ENCODE measurements at regions not wholly inside any gene's neighbourhood (a gene's known extent, or its start where the extent isn't known, plus 50 kb on each side); places are given as distances from the start of the nearest gene placed in this dataset.

GRCh38 chr5:130541617-130542221 is 623.3 kb downstream of the HINT1 start:
- Histone ChIP-seq H3K4me1 (no peaks in the 10 kb centered on the region), H3K9me3 (no peaks in the 10 kb centered on the region), H3K27ac (peak overlapping the region; percentile 2 to 49), H3K27me3 (no peaks in the 10 kb centered on the region), H3K36me3 (no peaks in the 10 kb centered on the region), H3K4me3 (no peak overlapping the region)
- no peak for TF ChIP-seq CTCF (IDR thresholded peaks at IDR 0.05)
- no peak for DNase-seq (ENCODE audit: low spot score in 2 of 2)
- intact Hi-C loops (cut with DNase I) = loop anchor here (10.0 kb wide), 2 partner anchors 437 to 517 kb away; no protein-coding TSS in a partner anchor

- DNase-seq (ENCODE audit: low spot score in 2 of 2) = no peak
- H3K27ac ChIP-seq = no peak overlapping the region
- no peaks in the 10 kb centered on the region for H3K27me3 ChIP-seq
- H3K9me3 ChIP-seq = no peaks in the 10 kb centered on the region
- no peaks in the 10 kb centered on the region for H3K36me3 ChIP-seq
- no peak for TF ChIP-seq CTCF (IDR thresholded peaks at IDR 0.05)
- H3K4me3 ChIP-seq = no peak overlapping the region
- no peaks in the 10 kb centered on the region for H3K4me1 ChIP-seq
- intact Hi-C loops (cut with DNase I) = no loop called here
Observed at GRCh38 chr5:130536691-130537090, 628.4 kb downstream of the HINT1 start.

- no peaks in the 10 kb centered on the region for H3K36me3 ChIP-seq
- intact Hi-C loops (cut with DNase I) = no loop called here
- H3K4me1 ChIP-seq = no peaks in the 10 kb centered on the region
- H3K4me3 ChIP-seq = no peak overlapping the region
- H3K27me3 ChIP-seq = no peaks in the 10 kb centered on the region
- no peak for DNase-seq (ENCODE audit: low spot score in 2 of 2)
- H3K9me3 ChIP-seq = no peaks in the 10 kb centered on the region
- H3K27ac ChIP-seq = no peak overlapping the region
- TF ChIP-seq CTCF (IDR thresholded peaks at IDR 0.05) = no peak
Observed at GRCh38 chr5:130532786-130533185, 628.5 kb downstream of the CHSY3 start.

GRCh38 chr5:130529511-130530485 is 625.5 kb downstream of the CHSY3 start:
- Histone ChIP-seq H3K27me3 (no peaks in the 10 kb centered on the region), H3K9me3 (no peaks in the 10 kb centered on the region), H3K4me1 (no peaks in the 10 kb centered on the region), H3K36me3 (no peaks in the 10 kb centered on the region), H3K4me3 (no peak overlapping the region), H3K27ac (no peak overlapping the region)
- intact Hi-C loops (cut with DNase I) = no loop called here
- no peak for TF ChIP-seq CTCF (IDR thresholded peaks at IDR 0.05)
- no peak for DNase-seq (ENCODE audit: low spot score in 2 of 2)

GRCh38 chr5:130529111-130529510 is 624.8 kb downstream of the CHSY3 start:
- H3K27ac ChIP-seq = no peak overlapping the region
- no peaks in the 10 kb centered on the region for H3K36me3 ChIP-seq
- DNase-seq (ENCODE audit: low spot score in 2 of 2) = no peak
- intact Hi-C loops (cut with DNase I) = no loop called here
- H3K27me3 ChIP-seq = no peaks in the 10 kb centered on the region
- H3K4me3 ChIP-seq = no peak overlapping the region
- no peaks in the 10 kb centered on the region for H3K9me3 ChIP-seq
- no peak for TF ChIP-seq CTCF (IDR thresholded peaks at IDR 0.05)
- no peaks in the 10 kb centered on the region for H3K4me1 ChIP-seq

All from ascending aorta (tissue), 2 donors.